ENCODE measurements at regions not wholly inside any gene's neighbourhood (a gene's known extent, or its start where the extent isn't known, plus 50 kb on each side); places are given as distances from the start of the nearest gene placed in this dataset.

DNA sequence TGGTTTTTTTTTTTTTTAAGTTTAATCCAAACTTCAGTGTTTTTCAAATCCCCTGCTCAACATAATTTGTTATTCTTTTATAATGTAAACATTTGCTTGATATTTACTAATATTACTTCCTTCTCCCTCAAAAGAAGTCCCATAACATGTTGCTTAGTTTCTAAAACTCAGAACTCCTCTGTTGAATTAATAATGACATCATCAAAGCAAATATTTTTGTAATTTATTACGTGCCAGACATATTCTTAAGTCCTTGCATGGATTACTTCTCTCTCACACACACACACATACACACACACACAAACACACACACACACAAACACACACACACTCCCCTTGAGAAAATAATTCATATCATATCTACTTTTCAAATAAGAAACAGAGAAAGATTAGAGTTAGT is 1432.3 kb upstream of the SPRY2 start:
- Histone ChIP-seq H4K20me1 (replicated peaks; ENCODE audit: control insufficient read depth, extremely low read depth, insufficient read depth, low read length) (no peaks in the 10 kb centered on the region), H3K36me3 (ENCODE audit: control insufficient read depth in 2 of 2, extremely low read depth in 1 of 2, insufficient read depth in 2 of 2, low read length in 2 of 2) (no peaks in the 10 kb centered on the region), H3K79me2 (ENCODE audit: control insufficient read depth, insufficient read depth, low read length) (no peaks in the 10 kb centered on the region), H3K27ac (ENCODE audit: insufficient read depth, low read depth, low read length) (no peak overlapping the region), H2AFZ (ENCODE audit: low read depth, low read length) (no peak overlapping the region), H3K4me1 (ENCODE audit: control insufficient read depth, extremely low read depth, insufficient read depth, low read length) (no peaks in the 10 kb centered on the region), H3K4me2 (ENCODE audit: insufficient read depth, low read length) (no peak overlapping the region), H3K9me1 (replicated peaks; ENCODE audit: control insufficient read depth, extremely low read depth, insufficient read depth, low read length) (no peaks in the 10 kb centered on the region), H3K27me3 (ENCODE audit: control insufficient read depth in 2 of 2, insufficient read depth in 2 of 2, low read length in 2 of 2) (no peaks in the 10 kb centered on the region), H3K9me3 (replicated peaks; ENCODE audit: control insufficient read depth, insufficient read depth, low read length) (peaks cover under 1% of the 10 kb centered on the region), H3K9ac (replicated peaks; ENCODE audit: extremely low read depth, insufficient read depth, low read length) (no peak overlapping the region), H3K4me3 (replicated peaks in 1 of 3; ENCODE audit: insufficient read depth in 1 of 3, low read depth in 1 of 3, low read length in 3 of 3) (no peak overlapping the region)
- ChIA-PET CTCF (no interaction called here), POLR2A (no interaction called here)
- BruUV-seq (replicated peaks) = no TSS peak
- TF ChIP-seq POLR2A (IDR thresholded peaks at IDR 0.05; ENCODE audit: low read depth, low read length) (no peak), MYC (IDR thresholded peaks at IDR 0.05; ENCODE audit: low read depth, low read length) (no peak), POLR2AphosphoS5 (IDR thresholded peaks at IDR 0.05; ENCODE audit: insufficient read depth, low read depth, low read length) (no peak), GATA2 (IDR thresholded peaks at IDR 0.05; ENCODE audit: insufficient read depth, insufficient read length, low read depth, low read length) (no peak), FOS (IDR thresholded peaks at IDR 0.05; ENCODE audit: borderline replicate concordance, insufficient read depth, low read length) (no peak), JUN (IDR thresholded peaks at IDR 0.05; ENCODE audit: borderline replicate concordance, insufficient read depth, insufficient read length, low read depth) (no peak), EZH2 (IDR thresholded peaks at IDR 0.05; ENCODE audit: borderline replicate concordance, low read depth, low read length, severe bottlenecking) (no peak)
- TF ChIP-seq, protein P1, sequence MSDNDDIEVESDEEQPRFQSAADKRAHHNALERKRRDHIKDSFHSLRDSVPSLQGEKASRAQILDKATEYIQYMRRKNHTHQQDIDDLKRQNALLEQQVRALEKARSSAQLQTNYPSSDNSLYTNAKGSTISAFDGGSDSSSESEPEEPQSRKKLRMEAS (IDR thresholded peaks at IDR 0.05; ENCODE audit: insufficient read depth, insufficient read length) = no peak
- TF ChIP-seq, protein P2, sequence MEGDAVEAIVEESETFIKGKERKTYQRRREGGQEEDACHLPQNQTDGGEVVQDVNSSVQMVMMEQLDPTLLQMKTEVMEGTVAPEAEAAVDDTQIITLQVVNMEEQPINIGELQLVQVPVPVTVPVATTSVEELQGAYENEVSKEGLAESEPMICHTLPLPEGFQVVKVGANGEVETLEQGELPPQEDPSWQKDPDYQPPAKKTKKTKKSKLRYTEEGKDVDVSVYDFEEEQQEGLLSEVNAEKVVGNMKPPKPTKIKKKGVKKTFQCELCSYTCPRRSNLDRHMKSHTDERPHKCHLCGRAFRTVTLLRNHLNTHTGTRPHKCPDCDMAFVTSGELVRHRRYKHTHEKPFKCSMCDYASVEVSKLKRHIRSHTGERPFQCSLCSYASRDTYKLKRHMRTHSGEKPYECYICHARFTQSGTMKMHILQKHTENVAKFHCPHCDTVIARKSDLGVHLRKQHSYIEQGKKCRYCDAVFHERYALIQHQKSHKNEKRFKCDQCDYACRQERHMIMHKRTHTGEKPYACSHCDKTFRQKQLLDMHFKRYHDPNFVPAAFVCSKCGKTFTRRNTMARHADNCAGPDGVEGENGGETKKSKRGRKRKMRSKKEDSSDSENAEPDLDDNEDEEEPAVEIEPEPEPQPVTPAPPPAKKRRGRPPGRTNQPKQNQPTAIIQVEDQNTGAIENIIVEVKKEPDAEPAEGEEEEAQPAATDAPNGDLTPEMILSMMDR (IDR thresholded peaks at IDR 0.05; ENCODE audit: extremely low read depth in 1 of 2, insufficient read depth in 1 of 2, low read depth in 1 of 2, low read length in 2 of 2) = no peak
- FAIRE-seq (no peak), DNase-seq (ENCODE audit: low read depth, low spot score) (no peak)
- intact Hi-C loops (cut with micrococcal nuclease) (no loop called here), dilution Hi-C loops (cut with MboI; ENCODE audit: extremely low pct_ligation_motif_present, low sequenced_read_pairs) (no loop called here)

Data from endothelial cell of umbilical vein (primary cell).